H9 (cell line): ENCODE measurements at regions not wholly inside any gene's neighbourhood (a gene's known extent, or its start where the extent isn't known, plus 50 kb on each side); places are given as distances from the start of the nearest gene placed in this dataset.

Experiments used
- DNase-seq: peaks from one replicate; pipeline ENCODE4 v3.0.0-alpha.2; 2017
- H2AFZ ChIP-seq: one replicate; pipeline ENCODE4 v1.6.1; 2013; ENCODE audit warnings: mild to moderate bottlenecking, low read length, control low read depth, moderate library complexity
- H2AK5ac ChIP-seq: 2 replicates; pipeline ENCODE4 v1.6.1; 2013; ENCODE audit warnings: low read length, control low read depth, mixed read lengths; ENCODE audit not compliant: insufficient read length
- H2BK120ac ChIP-seq: one replicate; pipeline ENCODE4 v1.6.1; 2013; ENCODE audit warnings: low read depth, mild to moderate bottlenecking, low read length, control low read depth, inconsistent platforms; ENCODE audit not compliant: poor library complexity, severe bottlenecking
- H2BK12ac ChIP-seq: 2 replicates; pipeline ENCODE4 v1.6.1; 2013; ENCODE audit warnings: low read length, control low read depth, mixed read lengths, low read depth; ENCODE audit not compliant: insufficient read length
- H2BK15ac ChIP-seq: 2 replicates; pipeline ENCODE4 v1.6.1; 2013; ENCODE audit warnings: low read depth, low read length, control low read depth
- H2BK20ac ChIP-seq: one replicate; pipeline ENCODE4 v1.6.1; 2013; ENCODE audit warnings: low read depth, mild to moderate bottlenecking, low read length, control low read depth, inconsistent platforms; ENCODE audit not compliant: poor library complexity, severe bottlenecking
- H2BK5ac ChIP-seq: 2 replicates; pipeline ENCODE4 v1.6.1; 2013; ENCODE audit warnings: low read length, control low read depth, mixed read lengths; ENCODE audit not compliant: insufficient read length
- H3K14ac ChIP-seq: 2 replicates; pipeline ENCODE4 v1.6.1; 2013; ENCODE audit warnings: low read length, control low read depth; ENCODE audit not compliant: insufficient read depth
- H3K18ac ChIP-seq: 2 replicates; pipeline ENCODE4 v1.6.1; 2013; ENCODE audit warnings: low read depth, mild to moderate bottlenecking, mixed read lengths, low read length, control low read depth; ENCODE audit not compliant: insufficient read length
- H3K23ac ChIP-seq: 2 replicates; pipeline ENCODE4 v1.6.1; 2013; ENCODE audit warnings: low read length, control low read depth, mixed read lengths, low read depth; ENCODE audit not compliant: insufficient read length
- H3K23me2 ChIP-seq: 2 replicates; pipeline ENCODE4 v1.6.1; 2013; ENCODE audit warnings: low read depth, mild to moderate bottlenecking, mixed read lengths, low read length, control low read depth; ENCODE audit not compliant: insufficient read length, poor library complexity, severe bottlenecking
- H3K27ac ChIP-seq: 2 replicates; pipeline ENCODE4 v1.5.1; 2013; ENCODE audit warnings: low read length, control low read depth, mixed read lengths, low read depth; ENCODE audit not compliant: insufficient read length
- H3K27me3 ChIP-seq: 2 replicates; pipeline ENCODE4 v1.6.1; 2013; ENCODE audit warnings: low read length, control low read depth, inconsistent platforms; ENCODE audit not compliant: insufficient read depth
- H3K4ac ChIP-seq: 2 replicates; pipeline ENCODE4 v1.6.1; 2013; ENCODE audit warnings: low read depth, mild to moderate bottlenecking, control low read depth, inconsistent platforms, low read length, moderate library complexity
- H3K4me1 ChIP-seq: 2 replicates; pipeline ENCODE4 v1.6.1; 2013; ENCODE audit warnings: low read length, control low read depth, inconsistent platforms; ENCODE audit not compliant: insufficient read depth
- H3K4me2 ChIP-seq: 2 replicates; pipeline ENCODE4 v1.6.1; 2013; ENCODE audit warnings: low read length, control low read depth, mixed read lengths; ENCODE audit not compliant: insufficient read length, insufficient read depth
- H3K56ac ChIP-seq: 2 replicates; pipeline ENCODE4 v1.6.1; 2013; ENCODE audit warnings: low read depth, mild to moderate bottlenecking, mixed read lengths, low read length, control low read depth; ENCODE audit not compliant: insufficient read length
- H3K79me1 ChIP-seq: 2 replicates; pipeline ENCODE4 v1.6.1; 2013; ENCODE audit warnings: low read depth, mild to moderate bottlenecking, moderate library complexity, low read length, control low read depth, inconsistent platforms; ENCODE audit not compliant: insufficient read depth, poor library complexity, severe bottlenecking
- H3K79me2 ChIP-seq: 2 replicates; pipeline ENCODE4 v1.6.1; 2013; ENCODE audit warnings: low read length, control low read depth, inconsistent platforms; ENCODE audit not compliant: insufficient read depth
- H3K9ac ChIP-seq: 2 replicates; pipeline ENCODE4 v1.6.1; 2013; ENCODE audit warnings: low read length, control low read depth, mixed read lengths; ENCODE audit not compliant: insufficient read length; ENCODE audit errors: extremely low read depth
- H3K9me3 ChIP-seq: one replicate; pipeline ENCODE4 v1.6.1; 2013; ENCODE audit warnings: low read depth, low read length, inconsistent platforms; ENCODE audit not compliant: control insufficient read depth
- H3T11ph ChIP-seq: one replicate; pipeline ENCODE4 v1.6.1; 2013; ENCODE audit warnings: mild to moderate bottlenecking, low read length, control low read depth, inconsistent platforms
- H4K20me1 ChIP-seq: one replicate; pipeline ENCODE4 v1.6.1; 2013; ENCODE audit not compliant: control insufficient read depth, insufficient read length, insufficient read depth
- H4K5ac ChIP-seq: 2 replicates; pipeline ENCODE4 v1.6.1; 2013; ENCODE audit warnings: low read depth, mild to moderate bottlenecking, mixed read lengths, low read length, control low read depth; ENCODE audit not compliant: insufficient read length
- H4K8ac ChIP-seq: replicated peaks from 2 replicates; pipeline ENCODE4 v1.6.1; 2013; ENCODE audit warnings: low read length, control low read depth, mixed read lengths, low read depth; ENCODE audit not compliant: insufficient read length
- H4K91ac ChIP-seq: 2 replicates; pipeline ENCODE4 v1.6.1; 2013; ENCODE audit warnings: low read depth, mild to moderate bottlenecking, moderate library complexity, mixed read lengths, low read length, control low read depth; ENCODE audit not compliant: insufficient read length
- H3K27ac Mint-ChIP-seq, 3 experiments: 2 replicates in 2 of 3; 3 replicates in 1 of 3; pipeline ENCODE4 v1.8.0; 2020 to 2021; ENCODE audit warnings: mixed read lengths in 3 of 3, mild to moderate bottlenecking in 1 of 3, moderate library complexity in 1 of 3
- H3K27me3 Mint-ChIP-seq: 2 replicates; pipeline ENCODE4 v1.8.0; 2021; ENCODE audit warnings: low read depth, mild to moderate bottlenecking, moderate library complexity, mixed read lengths
- H3K36me3 Mint-ChIP-seq, 3 experiments: 2 replicates in 2 of 3; 3 replicates in 1 of 3; pipeline ENCODE4 v1.8.0; 2020 to 2021; ENCODE audit warnings: low read depth in 3 of 3, mixed read lengths in 3 of 3; ENCODE audit not compliant: insufficient read depth in 1 of 3
- H3K4me1 Mint-ChIP-seq, 2 experiments: 2 replicates each; pipeline ENCODE4 v1.8.0; 2020; ENCODE audit warnings: mixed read lengths in 2 of 2
- H3K4me3 Mint-ChIP-seq, 2 experiments: 2 replicates in 1 of 2; 3 replicates in 1 of 2; pipeline ENCODE4 v1.8.0; 2020 to 2021; ENCODE audit warnings: mild to moderate bottlenecking in 2 of 2, mixed read lengths in 2 of 2, moderate library complexity in 1 of 2
- H3K9me3 Mint-ChIP-seq, 2 experiments: 2 replicates in 1 of 2; 3 replicates in 1 of 2; pipeline ENCODE4 v1.8.0; 2020; ENCODE audit warnings: mild to moderate bottlenecking in 2 of 2, mixed read lengths in 2 of 2, moderate library complexity in 1 of 2
- WGBS: extraction: QIAGEN DNeasy Blood & Tissue Kit; methylation state at CpG from one replicate; pipeline ENCODE4 v1.1.7; 2013; ENCODE audit warnings: missing lambda C conversion rate, low lambda C conversion rate, mixed read lengths; ENCODE audit not compliant: insufficient read length; ENCODE audit errors: extremely low coverage; 5-methylcytosine and 5-hydroxymethylcytosine counted together
- TF ChIP-seq, protein P1 (sequence below): fragments of 200-600 bp; sonication (generic); conservative IDR thresholded peaks from 3 replicates; pipeline ENCODE4 v1.8.0; 2021; ENCODE audit warnings: antibody characterized with exemption, mild to moderate bottlenecking

GRCh38 chr22:44599084-44599483, 101.1 kb upstream of the RTL6 start:
- no peaks in the 10 kb centered on the region for H3K23me2 ChIP-seq
- no peaks in the 10 kb centered on the region for H3K9me3 Mint-ChIP-seq
- no peak overlapping the region for H3K9ac ChIP-seq
- DNase-seq: no peak
- H2BK15ac ChIP-seq: no peak overlapping the region
- TF ChIP-seq, protein P1, sequence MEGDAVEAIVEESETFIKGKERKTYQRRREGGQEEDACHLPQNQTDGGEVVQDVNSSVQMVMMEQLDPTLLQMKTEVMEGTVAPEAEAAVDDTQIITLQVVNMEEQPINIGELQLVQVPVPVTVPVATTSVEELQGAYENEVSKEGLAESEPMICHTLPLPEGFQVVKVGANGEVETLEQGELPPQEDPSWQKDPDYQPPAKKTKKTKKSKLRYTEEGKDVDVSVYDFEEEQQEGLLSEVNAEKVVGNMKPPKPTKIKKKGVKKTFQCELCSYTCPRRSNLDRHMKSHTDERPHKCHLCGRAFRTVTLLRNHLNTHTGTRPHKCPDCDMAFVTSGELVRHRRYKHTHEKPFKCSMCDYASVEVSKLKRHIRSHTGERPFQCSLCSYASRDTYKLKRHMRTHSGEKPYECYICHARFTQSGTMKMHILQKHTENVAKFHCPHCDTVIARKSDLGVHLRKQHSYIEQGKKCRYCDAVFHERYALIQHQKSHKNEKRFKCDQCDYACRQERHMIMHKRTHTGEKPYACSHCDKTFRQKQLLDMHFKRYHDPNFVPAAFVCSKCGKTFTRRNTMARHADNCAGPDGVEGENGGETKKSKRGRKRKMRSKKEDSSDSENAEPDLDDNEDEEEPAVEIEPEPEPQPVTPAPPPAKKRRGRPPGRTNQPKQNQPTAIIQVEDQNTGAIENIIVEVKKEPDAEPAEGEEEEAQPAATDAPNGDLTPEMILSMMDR: no peak
- H2BK20ac ChIP-seq: no peak overlapping the region
- H4K5ac ChIP-seq: no peak overlapping the region
- no peak overlapping the region for H3K18ac ChIP-seq
- no peak overlapping the region for H3K4ac ChIP-seq
- no peaks in the 10 kb centered on the region for H3K9me3 ChIP-seq
- no peak overlapping the region for H3K4me3 Mint-ChIP-seq
- no peak overlapping the region for H3K23ac ChIP-seq
- H3K4me1 ChIP-seq: peaks cover 2% of the 10 kb centered on the region; the same call in 1 of the 2 replicates
- H2BK120ac ChIP-seq: no peak overlapping the region
- H3K79me1 ChIP-seq: no peaks in the 10 kb centered on the region
- peaks cover 2% of the 10 kb centered on the region for H3K27me3 Mint-ChIP-seq
- H3K27ac ChIP-seq: no peak overlapping the region
- H3K36me3 Mint-ChIP-seq: no peaks in the 10 kb centered on the region
- H4K91ac ChIP-seq: no peak overlapping the region
- no peak overlapping the region for H3T11ph ChIP-seq
- no peaks in the 10 kb centered on the region for H3K27me3 ChIP-seq
- H3K27ac Mint-ChIP-seq: no peak overlapping the region; a peak in 1 of 7 replicates
- H4K20me1 ChIP-seq: no peaks in the 10 kb centered on the region
- no peak overlapping the region for H3K56ac ChIP-seq
- H2AFZ ChIP-seq: no peak overlapping the region
- no peaks in the 10 kb centered on the region for H3K79me2 ChIP-seq
- no peak overlapping the region for H3K14ac ChIP-seq
- H2BK5ac ChIP-seq: no peak overlapping the region
- peaks cover 17 to 23% of the 10 kb centered on the region in 2 experiments for H3K4me1 Mint-ChIP-seq
- WGBS: no CpG with 5 or more reads among the region's 9 CpGs
- no peak overlapping the region for H3K4me2 ChIP-seq
- H2BK12ac ChIP-seq: no peak overlapping the region
- H2AK5ac ChIP-seq: no peak overlapping the region
- H4K8ac ChIP-seq: no peak overlapping the region
